IPS-20b (cell line): ENCODE measurements at regions not wholly inside any gene's neighbourhood (a gene's known extent, or its start where the extent isn't known, plus 50 kb on each side); places are given as distances from the start of the nearest gene placed in this dataset.
A peak's percentile ranks its signal among the peaks of the same experiment; 100 is the strongest.

Experiments
- H3K27ac ChIP-seq: one replicate; pipeline ENCODE4 v1.5.1; 2013; ENCODE audit warnings: low read length
- H3K27me3 ChIP-seq: 2 replicates; pipeline ENCODE4 v1.6.1; 2013; ENCODE audit warnings: mild to moderate bottlenecking, low read length, inconsistent platforms; ENCODE audit not compliant: insufficient read depth
- H3K36me3 ChIP-seq: 2 replicates; pipeline ENCODE4 v1.6.1; 2013; ENCODE audit warnings: low read depth, mild to moderate bottlenecking, inconsistent platforms, low read length, moderate library complexity; ENCODE audit not compliant: insufficient read depth
- H3K4me1 ChIP-seq: 2 replicates; pipeline ENCODE4 v1.6.1; 2013; ENCODE audit warnings: mild to moderate bottlenecking, control low read depth, inconsistent platforms, low read length, moderate library complexity; ENCODE audit not compliant: insufficient read depth
- H3K4me3 ChIP-seq: 2 replicates; pipeline ENCODE4 v1.5.1; 2013; ENCODE audit warnings: mild to moderate bottlenecking, low read length, inconsistent platforms
- H3K9ac ChIP-seq: 2 replicates; pipeline ENCODE4 v1.6.1; 2013; ENCODE audit warnings: low read depth, mild to moderate bottlenecking, inconsistent platforms, low read length, moderate library complexity
- H3K9me3 ChIP-seq: 2 replicates; pipeline ENCODE4 v1.6.1; 2013; ENCODE audit warnings: mild to moderate bottlenecking, low read depth, low read length, inconsistent platforms; ENCODE audit not compliant: insufficient read depth

DNA sequence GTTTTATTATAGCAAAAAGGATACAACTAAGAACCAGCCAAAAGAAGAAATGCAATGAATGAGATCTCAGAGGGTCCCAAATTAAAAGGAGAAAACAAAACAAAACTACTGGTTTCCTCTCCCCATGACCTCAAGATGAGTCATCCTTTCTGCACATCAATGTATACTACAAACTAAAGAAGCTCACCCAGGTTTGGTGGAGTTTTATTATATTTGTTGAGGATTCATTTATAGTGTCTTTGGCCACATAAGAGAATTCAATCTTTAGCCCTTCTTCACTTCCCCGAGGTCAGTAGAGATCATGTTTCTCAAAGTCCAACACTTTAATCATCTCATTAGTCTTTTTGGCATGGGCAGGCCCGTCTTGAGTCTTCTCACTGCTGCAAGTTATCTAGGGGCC lies 210.6 kb downstream of the SLC6A15 start:
- Histone ChIP-seq H3K27ac (no peak overlapping the region), H3K9ac (no peak overlapping the region), H3K36me3 (no peaks in the 10 kb centered on the region), H3K4me1 (peaks cover 45% of the 10 kb centered on the region), H3K9me3 (no peaks in the 10 kb centered on the region), H3K4me3 (no peak overlapping the region), H3K27me3 (no peaks in the 10 kb centered on the region)

DNA sequence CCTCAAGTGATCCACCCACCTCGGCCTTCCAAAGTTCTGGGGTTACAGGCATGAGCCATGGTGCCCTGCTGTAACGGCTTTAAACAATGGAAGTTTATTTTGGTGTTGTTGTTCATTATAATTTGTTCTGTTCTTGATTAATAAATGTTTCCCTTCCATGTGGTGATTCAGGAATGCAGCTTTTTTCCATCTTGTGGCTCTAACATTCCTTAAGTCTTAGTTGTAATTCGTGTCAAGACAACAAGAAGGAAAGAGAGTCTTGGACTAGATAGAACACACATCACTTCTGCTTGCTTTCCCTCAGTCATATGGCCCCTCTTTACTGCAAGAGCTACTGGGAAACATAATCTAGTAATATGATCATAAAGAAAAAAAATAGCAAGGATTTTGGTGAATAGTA lies 211.6 kb downstream of the SLC6A15 start:
- H3K36me3 ChIP-seq = no peaks in the 10 kb centered on the region
- H3K27ac ChIP-seq = no peak overlapping the region
- no peak overlapping the region for H3K4me3 ChIP-seq
- H3K9ac ChIP-seq = no peak overlapping the region
- H3K4me1 ChIP-seq = peaks cover 47% of the 10 kb centered on the region
- no peaks in the 10 kb centered on the region for H3K27me3 ChIP-seq
- no peaks in the 10 kb centered on the region for H3K9me3 ChIP-seq

DNA sequence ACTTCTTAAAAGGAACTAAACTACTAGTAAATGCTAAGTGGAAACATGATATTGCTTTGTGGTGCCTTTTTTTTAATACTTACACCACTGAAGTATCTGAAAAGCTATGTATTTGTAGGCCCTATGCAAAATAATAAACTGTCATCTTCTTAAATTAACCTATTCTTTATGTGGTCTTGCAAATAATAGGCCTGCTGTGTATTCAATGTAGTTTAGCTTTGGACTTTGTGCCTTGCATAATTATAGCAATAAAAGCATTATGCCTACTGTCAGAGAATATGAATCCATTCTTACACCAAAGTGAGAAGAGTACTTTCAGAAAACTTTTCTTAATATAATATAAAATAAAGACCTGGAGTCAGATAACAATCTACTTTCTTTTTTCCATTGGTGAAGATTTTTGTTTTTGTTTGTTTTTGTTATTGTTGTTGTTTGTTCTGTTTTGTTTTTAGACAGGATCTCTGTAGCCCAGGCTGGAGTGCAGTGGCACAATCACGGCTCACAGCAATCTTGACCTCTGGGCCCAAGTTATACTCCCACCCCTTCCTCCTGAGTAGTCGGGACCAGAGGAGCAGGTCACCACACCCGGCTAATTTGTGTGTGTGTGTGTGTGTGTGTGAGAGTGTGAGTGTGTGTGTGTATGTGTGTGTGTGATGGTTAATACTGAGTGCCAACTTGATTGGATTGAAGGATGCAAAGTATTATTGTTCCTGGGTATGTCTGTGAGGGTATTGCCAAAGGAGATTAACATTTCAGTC lies 213.8 kb downstream of the SLC6A15 start:
- Histone ChIP-seq H3K4me1 (peaks cover 34% of the 10 kb centered on the region; the same call in 1 of the 2 replicates), H3K36me3 (no peaks in the 10 kb centered on the region), H3K4me3 (no peak overlapping the region), H3K9ac (no peak overlapping the region), H3K9me3 (no peaks in the 10 kb centered on the region), H3K27ac (no peak overlapping the region), H3K27me3 (no peaks in the 10 kb centered on the region)

DNA sequence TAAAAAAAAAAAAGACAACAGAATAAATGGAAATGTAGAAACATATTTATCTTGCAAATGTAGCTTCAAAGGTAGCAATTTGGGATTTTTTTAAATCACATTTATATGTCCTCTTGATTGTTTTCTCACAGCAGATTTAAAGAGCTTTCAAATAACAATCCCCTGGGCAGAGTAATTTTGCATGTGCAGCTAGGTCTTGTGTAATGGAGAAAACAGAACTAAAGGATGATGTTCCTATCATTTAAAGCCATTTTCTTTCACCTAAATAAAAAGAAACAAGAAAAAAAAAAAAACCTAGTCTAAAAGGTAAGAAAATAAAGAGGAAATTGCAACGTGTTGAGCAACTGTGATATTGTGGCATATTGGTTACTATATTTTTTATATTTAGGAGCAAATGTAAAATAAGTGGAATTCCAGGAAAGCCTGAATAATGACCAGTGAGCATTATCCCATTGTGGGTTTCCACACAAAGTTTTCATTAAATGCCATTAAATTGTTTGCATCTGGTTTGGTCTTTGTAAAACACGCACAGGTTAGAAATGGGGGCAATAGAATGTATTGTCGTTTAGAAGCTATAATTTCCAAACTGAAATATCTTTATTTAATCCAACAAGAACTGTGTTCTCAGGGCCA lies 215.6 kb downstream of the SLC6A15 start:
- Histone ChIP-seq H3K36me3 (no peaks in the 10 kb centered on the region), H3K4me3 (no peak overlapping the region), H3K27me3 (no peaks in the 10 kb centered on the region), H3K9me3 (no peaks in the 10 kb centered on the region), H3K27ac (no peak overlapping the region), H3K4me1 (peaks cover 33% of the 10 kb centered on the region), H3K9ac (no peak overlapping the region)

DNA sequence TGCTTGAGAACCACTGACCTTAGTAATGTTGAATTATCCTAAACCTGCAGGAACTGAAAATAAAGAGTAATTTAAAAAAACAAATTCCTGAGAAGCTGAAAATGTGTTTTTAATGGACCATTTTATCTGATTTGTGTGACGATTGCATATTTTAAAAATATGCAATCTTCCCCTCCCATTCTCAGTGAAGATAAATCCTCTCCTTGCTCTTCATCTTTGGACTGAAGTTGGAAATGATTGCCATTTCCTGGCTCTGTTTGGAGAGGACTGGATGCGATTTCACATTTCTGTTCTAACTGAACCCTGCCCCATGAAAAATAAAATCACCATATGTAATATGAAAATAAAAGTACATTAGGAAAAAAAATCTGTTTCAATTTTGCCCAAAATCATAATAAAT lies 216.3 kb downstream of the SLC6A15 start:
- Histone ChIP-seq H3K9ac (no peak overlapping the region), H3K27ac (no peak overlapping the region), H3K4me1 (peaks cover 36% of the 10 kb centered on the region), H3K9me3 (no peaks in the 10 kb centered on the region), H3K27me3 (no peaks in the 10 kb centered on the region), H3K36me3 (no peaks in the 10 kb centered on the region), H3K4me3 (no peak overlapping the region)

DNA sequence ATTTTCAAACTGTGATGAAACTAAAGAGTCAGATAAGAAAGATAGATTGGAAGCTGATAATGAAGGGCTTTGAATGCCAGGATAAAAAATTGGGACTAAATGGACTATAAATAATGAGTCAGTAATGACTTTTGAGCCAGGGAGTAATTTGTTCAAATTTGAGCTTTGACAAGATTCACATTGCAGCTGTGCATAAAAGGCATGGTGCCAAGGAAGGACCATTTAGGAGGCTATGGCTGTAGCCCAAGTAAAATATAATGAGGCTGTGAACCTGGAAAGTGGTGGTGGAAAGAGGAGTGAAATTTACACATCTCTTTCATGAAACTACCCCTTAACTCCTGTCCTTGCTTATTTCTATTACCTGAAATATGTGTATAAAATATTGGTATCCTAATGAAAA lies 218.5 kb downstream of the SLC6A15 start:
- H3K9ac ChIP-seq = no peak overlapping the region
- H3K36me3 ChIP-seq = no peaks in the 10 kb centered on the region
- H3K9me3 ChIP-seq = no peaks in the 10 kb centered on the region
- no peaks in the 10 kb centered on the region for H3K27me3 ChIP-seq
- H3K4me3 ChIP-seq = no peak overlapping the region
- H3K4me1 ChIP-seq = peaks cover 41% of the 10 kb centered on the region
- no peak overlapping the region for H3K27ac ChIP-seq

DNA sequence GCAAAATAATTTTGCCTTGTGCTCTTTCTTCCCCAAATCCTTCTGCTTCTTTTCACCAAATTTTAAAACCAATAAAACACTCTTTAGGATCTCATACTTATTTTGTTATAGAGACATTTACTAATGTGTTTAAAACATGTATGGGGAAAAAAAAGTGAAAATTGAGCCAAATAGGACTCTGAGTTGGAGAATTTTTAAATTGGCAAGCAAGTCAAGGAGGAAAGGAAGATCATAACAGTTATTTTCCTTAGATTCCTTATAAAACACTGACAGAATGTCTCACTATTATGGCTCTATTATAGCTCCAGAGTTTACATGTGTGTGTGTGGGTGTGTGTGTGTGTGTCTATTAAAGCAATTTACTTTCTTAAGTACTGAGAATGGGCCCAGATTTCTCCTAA lies 220.5 kb downstream of the SLC6A15 start:
- no peak overlapping the region; the same call in 1 of the 2 replicates for H3K9ac ChIP-seq
- H3K4me3 ChIP-seq = no peak overlapping the region
- peaks cover 31% of the 10 kb centered on the region for H3K4me1 ChIP-seq
- no peaks in the 10 kb centered on the region for H3K9me3 ChIP-seq
- no peaks in the 10 kb centered on the region for H3K27me3 ChIP-seq
- no peaks in the 10 kb centered on the region for H3K36me3 ChIP-seq
- H3K27ac ChIP-seq = peak overlapping the region; percentile 72

DNA sequence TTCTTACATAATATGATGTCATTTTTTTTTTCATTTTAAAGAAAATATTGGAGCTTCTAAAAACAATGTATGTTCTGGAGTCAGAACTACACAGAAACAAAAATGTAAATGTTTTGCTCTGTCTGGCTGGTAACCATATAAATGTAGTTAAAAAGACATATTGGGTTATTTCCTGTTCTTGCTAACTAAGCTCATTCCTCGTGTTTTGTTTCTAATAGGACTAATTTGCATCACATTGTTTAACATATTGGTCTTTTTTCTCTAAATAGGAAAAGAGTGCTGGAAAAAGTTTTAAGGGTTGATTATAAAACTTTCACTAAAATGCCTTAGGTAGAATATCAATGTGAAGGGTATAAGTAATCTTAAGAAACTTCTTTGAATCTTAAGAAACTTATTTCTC lies 221.3 kb downstream of the SLC6A15 start:
- H3K36me3 ChIP-seq = no peaks in the 10 kb centered on the region
- H3K9ac ChIP-seq = no peak overlapping the region; the same call in 1 of the 2 replicates
- H3K9me3 ChIP-seq = no peaks in the 10 kb centered on the region
- peak overlapping the region; percentile 72 for H3K27ac ChIP-seq
- peaks cover 25% of the 10 kb centered on the region for H3K4me1 ChIP-seq
- no peak overlapping the region for H3K4me3 ChIP-seq
- no peaks in the 10 kb centered on the region for H3K27me3 ChIP-seq

DNA sequence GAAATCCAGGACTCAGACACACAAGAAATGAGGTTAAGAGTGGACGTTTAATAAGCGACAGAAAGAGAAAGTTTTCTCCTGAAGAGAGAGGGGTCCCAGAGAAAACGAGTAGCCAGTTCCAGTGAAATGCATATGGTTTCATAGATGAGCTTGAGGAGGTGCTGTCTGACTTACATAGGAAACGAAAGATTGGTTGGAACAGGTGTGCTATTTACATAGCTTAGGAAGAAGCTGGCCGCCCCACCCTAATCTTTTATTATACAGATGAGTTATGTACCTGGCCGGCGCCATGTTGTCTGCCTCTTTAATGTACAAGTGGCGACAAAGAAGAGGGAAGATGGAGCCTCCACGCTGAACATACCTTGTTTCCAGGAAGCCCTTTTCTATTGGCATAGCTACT lies 223.0 kb downstream of the SLC6A15 start:
- H3K27me3 ChIP-seq = no peaks in the 10 kb centered on the region
- no peaks in the 10 kb centered on the region for H3K9me3 ChIP-seq
- H3K4me3 ChIP-seq = peak overlapping the region; percentile 39; the same call in 1 of the 2 replicates
- no peaks in the 10 kb centered on the region for H3K36me3 ChIP-seq
- H3K9ac ChIP-seq = peak overlapping the region; percentile 27
- H3K4me1 ChIP-seq = peaks cover 21% of the 10 kb centered on the region
- peak overlapping the region; percentile 29 for H3K27ac ChIP-seq

DNA sequence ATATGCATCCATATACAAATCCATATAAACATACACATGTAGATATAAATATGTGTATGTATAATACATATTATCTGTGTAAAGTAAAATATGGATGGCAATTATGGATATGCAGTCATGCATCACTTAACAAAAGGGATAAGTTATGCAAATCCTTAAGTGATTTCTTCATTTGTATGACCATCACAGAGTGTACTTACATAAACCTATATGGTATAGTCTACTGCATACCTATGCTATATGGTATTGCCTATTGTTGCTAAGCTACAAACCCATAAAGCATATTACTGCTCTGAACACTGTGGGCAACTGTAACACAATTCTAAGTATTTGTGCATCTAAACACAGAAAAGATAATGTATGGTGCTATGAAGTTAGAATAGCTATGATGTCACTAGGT lies 227.2 kb downstream of the SLC6A15 start:
- H3K9me3 ChIP-seq = no peaks in the 10 kb centered on the region
- H3K4me1 ChIP-seq = peaks cover 5% of the 10 kb centered on the region; the same call in 1 of the 2 replicates
- H3K27ac ChIP-seq = no peak overlapping the region
- no peaks in the 10 kb centered on the region for H3K27me3 ChIP-seq
- H3K4me3 ChIP-seq = no peak overlapping the region
- no peaks in the 10 kb centered on the region for H3K36me3 ChIP-seq
- H3K9ac ChIP-seq = no peak overlapping the region

DNA sequence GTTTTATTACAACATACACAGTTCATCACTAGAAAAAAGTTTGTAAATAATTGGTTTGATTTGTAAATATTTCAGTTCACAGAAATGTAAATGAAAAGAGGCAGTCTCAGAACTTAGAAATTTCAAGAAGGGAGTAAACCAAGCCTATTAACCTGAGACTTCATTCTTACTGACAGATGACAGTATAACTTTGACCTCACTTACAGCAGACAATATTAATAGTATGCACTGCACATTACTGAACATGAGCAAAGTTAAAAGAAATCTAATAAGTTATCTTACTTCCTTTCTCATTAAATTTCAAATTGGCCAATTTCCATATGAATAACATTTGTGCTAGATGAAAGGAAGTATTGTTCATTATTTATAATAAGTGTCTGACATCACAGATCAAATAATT lies 235.8 kb downstream of the SLC6A15 start:
- Histone ChIP-seq H3K27me3 (no peaks in the 10 kb centered on the region), H3K4me3 (no peak overlapping the region), H3K36me3 (no peaks in the 10 kb centered on the region), H3K4me1 (no peaks in the 10 kb centered on the region), H3K27ac (no peak overlapping the region), H3K9ac (no peak overlapping the region), H3K9me3 (no peaks in the 10 kb centered on the region)

DNA sequence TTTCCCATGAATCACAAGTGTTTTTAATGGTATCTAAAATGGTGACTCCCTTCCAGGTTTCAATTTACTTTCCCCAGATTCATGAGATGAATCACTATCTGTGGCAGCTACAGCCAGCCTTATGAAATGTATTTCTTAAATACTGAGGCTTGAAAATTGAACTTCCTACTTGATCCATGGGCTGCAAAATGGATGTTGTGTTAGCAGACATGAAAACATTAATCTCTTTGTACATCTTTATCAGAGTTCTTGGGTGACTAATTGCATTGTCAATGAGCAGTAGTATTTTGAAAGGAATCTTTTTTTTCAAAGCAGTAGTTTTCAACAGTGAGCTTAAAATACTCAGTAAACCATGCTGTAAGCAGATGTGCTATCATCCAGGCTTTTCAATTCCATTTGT lies 250.8 kb downstream of the SLC6A15 start:
- H3K4me1 ChIP-seq = no peaks in the 10 kb centered on the region
- no peaks in the 10 kb centered on the region for H3K36me3 ChIP-seq
- no peaks in the 10 kb centered on the region for H3K27me3 ChIP-seq
- H3K4me3 ChIP-seq = no peak overlapping the region
- no peak overlapping the region for H3K27ac ChIP-seq
- no peaks in the 10 kb centered on the region for H3K9me3 ChIP-seq
- no peak overlapping the region for H3K9ac ChIP-seq
